Kidney (tissue), 13 donors: ENCODE measurements at regions not wholly inside any gene's neighbourhood (a gene's known extent, or its start where the extent isn't known, plus 50 kb on each side); places are given as distances from the start of the nearest gene placed in this dataset.
A peak's percentile ranks its signal among the peaks of the same experiment; 100 is the strongest.

Experiments used
- DNase-seq, 5 donors: peaks; one replicate each; pipeline ENCODE4 v3.0.0-alpha.2; 2013 to 2020
- FAIRE-seq: peaks from 2 replicates; lab custom pipeline; 2012; peaks lifted over from hg19 to GRCh38; lab: Jason Lieb, UNC
- H3K27ac ChIP-seq, 2 donors: one replicate each; pipeline ENCODE4 v1.7.0; 2013; ENCODE audit warnings: low read depth in 2 of 2, low read length in 2 of 2, inconsistent platforms in 1 of 2
- H3K27me3 ChIP-seq: one replicate; pipeline ENCODE4 v1.7.1; 2013; ENCODE audit warnings: low read length, inconsistent platforms; ENCODE audit not compliant: control insufficient read depth, insufficient read depth
- H3K36me3 ChIP-seq, 3 donors: one replicate each; pipeline versions ENCODE4 v1.7.0 to v1.7.1; 2013; ENCODE audit warnings: low read length in 3 of 3, control low read depth in 1 of 3, inconsistent platforms in 1 of 3; ENCODE audit not compliant: insufficient read depth in 3 of 3, control insufficient read depth in 2 of 3
- H3K4me1 ChIP-seq, 3 donors: one replicate each; pipeline versions ENCODE4 v1.7.0 to v1.7.1; 2013; ENCODE audit warnings: low read length in 3 of 3, inconsistent platforms in 1 of 3, low read depth in 1 of 3; ENCODE audit not compliant: control insufficient read depth in 2 of 3, insufficient read depth in 2 of 3
- H3K4me3 ChIP-seq, 3 donors: one replicate each; pipeline versions ENCODE4 v1.7.0 to v1.8.1; 2013; ENCODE audit warnings: low read length in 3 of 3, control low read depth in 1 of 3, inconsistent platforms in 1 of 3
- H3K9ac ChIP-seq, 3 donors: one replicate each; pipeline versions ENCODE4 v1.7.0 to v1.7.1; 2013; ENCODE audit warnings: low read length in 3 of 3, control low read depth in 1 of 3, inconsistent platforms in 1 of 3
- H3K9me3 ChIP-seq, 3 donors: one replicate each; pipeline versions ENCODE4 v1.7.0 to v1.7.1; 2013; ENCODE audit warnings: low read length in 3 of 3, control low read depth in 1 of 3, inconsistent platforms in 1 of 3; ENCODE audit not compliant: control insufficient read depth in 2 of 3, insufficient read depth in 1 of 3
- intact Hi-C: fragments of 100-400 bp; cut with DNase I; formaldehyde crosslinking; loops from one replicate; pipeline ENCODE4 v1.11.1; 2022
- TF ChIP-seq, protein P1 (sequence below): IDR thresholded peaks from 3 replicates; pipeline ENCODE4 v1.5.1; 2012; ENCODE audit warnings: mild to moderate bottlenecking, moderate library complexity, borderline replicate concordance; ENCODE audit not compliant: insufficient read depth; ENCODE audit errors: extremely low read depth
- donor health status: control.
- donor health status: control.
- donor health status: control.
- donor health status: control.
- donor health status: control.
- donor health status: DM: yes; HTN: yes; CAD: no.
- donor health status: Normal renal cell carcinoma (clear cell type).

DNA sequence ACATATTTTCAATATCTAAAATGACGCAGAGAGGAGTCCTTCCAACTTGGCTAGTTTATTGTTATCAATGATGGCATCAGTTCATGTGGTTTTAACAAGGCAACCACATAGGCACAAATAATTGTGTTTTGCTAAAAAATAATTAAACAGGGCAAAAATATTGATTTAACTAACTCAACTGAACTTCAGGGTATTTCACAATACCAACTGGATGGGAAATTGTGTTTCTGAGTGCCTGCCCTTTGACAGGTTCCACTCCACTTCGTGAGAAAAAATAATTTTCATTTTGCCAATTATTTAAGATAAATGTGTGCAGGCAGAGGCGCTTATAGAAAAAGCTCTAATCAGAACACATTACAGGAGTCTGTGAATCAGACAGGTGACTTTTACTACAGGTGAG, 689.3 kb upstream of the CCDC54 start:
- Histone ChIP-seq H3K27ac (no peak overlapping the region), H3K9me3 (no peaks in the 10 kb centered on the region), H3K27me3 (no peaks in the 10 kb centered on the region), H3K36me3 (no peaks in the 10 kb centered on the region), H3K9ac (no peak overlapping the region), H3K4me3 (no peak overlapping the region), H3K4me1 (no peaks in the 10 kb centered on the region)
- FAIRE-seq (no peak), DNase-seq (no peak)
- intact Hi-C loops: no loop called here
- TF ChIP-seq, protein P1, sequence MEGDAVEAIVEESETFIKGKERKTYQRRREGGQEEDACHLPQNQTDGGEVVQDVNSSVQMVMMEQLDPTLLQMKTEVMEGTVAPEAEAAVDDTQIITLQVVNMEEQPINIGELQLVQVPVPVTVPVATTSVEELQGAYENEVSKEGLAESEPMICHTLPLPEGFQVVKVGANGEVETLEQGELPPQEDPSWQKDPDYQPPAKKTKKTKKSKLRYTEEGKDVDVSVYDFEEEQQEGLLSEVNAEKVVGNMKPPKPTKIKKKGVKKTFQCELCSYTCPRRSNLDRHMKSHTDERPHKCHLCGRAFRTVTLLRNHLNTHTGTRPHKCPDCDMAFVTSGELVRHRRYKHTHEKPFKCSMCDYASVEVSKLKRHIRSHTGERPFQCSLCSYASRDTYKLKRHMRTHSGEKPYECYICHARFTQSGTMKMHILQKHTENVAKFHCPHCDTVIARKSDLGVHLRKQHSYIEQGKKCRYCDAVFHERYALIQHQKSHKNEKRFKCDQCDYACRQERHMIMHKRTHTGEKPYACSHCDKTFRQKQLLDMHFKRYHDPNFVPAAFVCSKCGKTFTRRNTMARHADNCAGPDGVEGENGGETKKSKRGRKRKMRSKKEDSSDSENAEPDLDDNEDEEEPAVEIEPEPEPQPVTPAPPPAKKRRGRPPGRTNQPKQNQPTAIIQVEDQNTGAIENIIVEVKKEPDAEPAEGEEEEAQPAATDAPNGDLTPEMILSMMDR: no peak

DNA sequence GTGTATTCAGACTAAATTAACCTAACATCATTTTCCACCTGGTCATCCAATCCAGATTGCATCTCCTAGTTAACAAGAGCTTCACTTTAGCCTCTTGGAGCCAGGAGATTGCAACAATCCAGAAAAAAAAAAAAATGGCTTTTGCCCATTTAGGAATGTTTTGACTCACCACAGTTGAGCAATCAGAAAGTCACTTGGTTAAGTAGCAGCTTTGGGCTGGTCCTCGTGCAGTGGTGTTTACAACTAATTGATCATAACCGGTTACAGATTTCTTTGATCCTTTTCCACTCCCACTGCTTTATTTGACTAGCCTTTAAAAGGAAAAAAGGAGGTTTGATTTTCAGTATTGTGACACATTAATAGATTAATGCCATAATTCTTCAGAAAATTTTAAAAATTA, 688.8 kb upstream of the CCDC54 start:
- FAIRE-seq: no peak
- no peak overlapping the region for H3K4me3 ChIP-seq
- TF ChIP-seq, protein P1: no peak
- no peaks in the 10 kb centered on the region for H3K27me3 ChIP-seq
- no peaks in the 10 kb centered on the region for H3K4me1 ChIP-seq
- H3K27ac ChIP-seq: no peak overlapping the region
- DNase-seq: no peak
- no peaks in the 10 kb centered on the region for H3K36me3 ChIP-seq
- intact Hi-C loops: no loop called here
- no peak overlapping the region for H3K9ac ChIP-seq
- no peaks in the 10 kb centered on the region for H3K9me3 ChIP-seq

DNA sequence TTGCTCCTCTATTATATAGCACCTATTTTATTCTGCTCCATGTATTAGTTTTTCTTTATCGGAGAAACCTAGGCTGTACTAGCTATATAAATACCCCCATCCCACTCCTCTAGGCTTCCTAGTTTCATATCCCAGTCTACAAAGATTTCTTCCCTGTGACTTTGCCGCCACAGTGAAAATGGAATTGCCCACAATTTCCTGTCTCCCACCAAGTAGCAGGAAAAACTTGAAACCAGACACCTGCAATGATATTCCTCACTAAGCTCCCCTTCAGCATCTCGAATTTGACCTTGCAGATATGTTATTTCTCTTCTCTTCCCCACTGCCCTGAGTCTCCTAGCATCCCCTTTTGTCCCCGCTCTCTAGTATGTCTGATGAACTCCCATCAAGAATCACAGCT, 685.8 kb upstream of the CCDC54 start:
- Histone ChIP-seq H3K27ac (no peak overlapping the region), H3K9ac (no peak overlapping the region), H3K4me1 (no peaks in the 10 kb centered on the region), H3K27me3 (no peaks in the 10 kb centered on the region), H3K4me3 (no peak overlapping the region), H3K36me3 (no peaks in the 10 kb centered on the region), H3K9me3 (no peaks in the 10 kb centered on the region)
- FAIRE-seq (no peak), DNase-seq (no peak)
- intact Hi-C loops: no loop called here
- TF ChIP-seq, protein P1: no peak

- peak in 2 of 5 donors; percentile 13 to 27 for DNase-seq
- H3K9me3 ChIP-seq: no peaks in the 10 kb centered on the region
- FAIRE-seq: no peak
- TF ChIP-seq, protein P1: no peak
- no peaks in the 10 kb centered on the region for H3K27me3 ChIP-seq
- no peak overlapping the region for H3K27ac ChIP-seq
- no peaks in the 10 kb centered on the region for H3K36me3 ChIP-seq
- H3K4me1 ChIP-seq: no peaks in the 10 kb centered on the region
- intact Hi-C loops: no loop called here
- H3K9ac ChIP-seq: no peak overlapping the region
- H3K4me3 ChIP-seq: no peak overlapping the region
Measured at GRCh38 chr3:106692624-106693023, 684.6 kb upstream of the CCDC54 start.
